HG03575 (cell line): ENCODE measurements at regions not wholly inside any gene's neighbourhood (a gene's known extent, or its start where the extent isn't known, plus 50 kb on each side); places are given as distances from the start of the nearest gene placed in this dataset.

ENCODE experiments used
- ATAC-seq: cut with Tn5 transposase; IDR thresholded peaks from one replicate; pipeline ENCODE4 v1.9.1; 2021; ENCODE audit not compliant: unreplicated experiment, insufficient number of reproducible peaks, low FRiP score; ENCODE audit errors: extremely low read depth

- ATAC-seq = no peak
Observed at GRCh38 chr7:156179872-156180390, 367.7 kb upstream of the SHH start.

- ATAC-seq = no peak
Observed at GRCh38 chr7:156178857-156179256, 366.6 kb upstream of the SHH start.

GRCh38 chr7:156178214-156178613 is 366.0 kb upstream of the SHH start:
- ATAC-seq = no peak

GRCh38 chr7:156177422-156178055 is 365.3 kb upstream of the SHH start:
- no peak for ATAC-seq

- no peak for ATAC-seq
Observed at GRCh38 chr7:156176039-156176438, 363.8 kb upstream of the SHH start.

GRCh38 chr7:156175003-156175402 is 362.7 kb upstream of the SHH start:
- ATAC-seq = no peak

GRCh38 chr7:156174428-156174827 is 362.2 kb upstream of the SHH start:
- ATAC-seq = no peak

GRCh38 chr7:156173748-156174353 is 361.6 kb upstream of the SHH start:
- ATAC-seq = no peak

GRCh38 chr7:156173346-156173745 is 361.1 kb upstream of the SHH start:
- no peak for ATAC-seq

GRCh38 chr7:156172638-156173037 is 360.4 kb upstream of the SHH start:
- ATAC-seq = no peak

- ATAC-seq = no peak
Observed at GRCh38 chr7:156169474-156170370, 357.5 kb upstream of the SHH start.

GRCh38 chr7:156168434-156168833 is 356.2 kb upstream of the SHH start:
- no peak for ATAC-seq

GRCh38 chr7:156167987-156168386 is 355.7 kb upstream of the SHH start:
- ATAC-seq = no peak

GRCh38 chr7:156167417-156167807 is 355.1 kb upstream of the SHH start:
- no peak for ATAC-seq

GRCh38 chr7:156166692-156167416 is 354.6 kb upstream of the SHH start:
- ATAC-seq = no peak

- no peak for ATAC-seq
Observed at GRCh38 chr7:156163747-156164146, 351.5 kb upstream of the SHH start.

GRCh38 chr7:156162451-156162850 is 350.2 kb upstream of the SHH start:
- no peak for ATAC-seq

GRCh38 chr7:156160811-156161210 is 348.5 kb upstream of the SHH start:
- ATAC-seq = no peak

GRCh38 chr7:156158693-156159092 is 346.4 kb upstream of the SHH start:
- ATAC-seq = no peak
